OCI-LY1 (cell line): ENCODE measurements at regions not wholly inside any gene's neighbourhood (a gene's known extent, or its start where the extent isn't known, plus 50 kb on each side); places are given as distances from the start of the nearest gene placed in this dataset.

Experiments used
- H2AFZ ChIP-seq: fragments of 200-600 bp; sonication (generic), shearing (Covaris generic); 2 replicates; pipeline ENCODE4 v1.6.0; 2014; ENCODE audit warnings: antibody characterized with exemption, mild to moderate bottlenecking, low read length
- H3F3A ChIP-seq: fragments of 200-600 bp; sonication (generic), shearing (Covaris generic); 2 replicates; pipeline ENCODE4 v1.6.0; 2014; ENCODE audit warnings: mild to moderate bottlenecking, antibody characterized with exemption, low read length, moderate library complexity; ENCODE audit not compliant: insufficient read depth
- H3K27ac ChIP-seq: fragments of 200-600 bp; sonication (generic); 2 replicates; pipeline ENCODE4 v1.5.1; 2014; ENCODE audit warnings: low read length, mixed run types, mild to moderate bottlenecking, low read depth; ENCODE audit not compliant: poor library complexity, severe bottlenecking
- H3K27me3 ChIP-seq: fragments of 200-600 bp; sonication (generic); 2 replicates; pipeline ENCODE4 v1.6.0; 2014; ENCODE audit warnings: antibody characterized with exemption, mild to moderate bottlenecking, low read length, moderate library complexity; ENCODE audit not compliant: insufficient read depth
- H3K36me3 ChIP-seq: fragments of 200-600 bp; sonication (generic); 2 replicates; pipeline ENCODE4 v1.6.1; 2014; ENCODE audit warnings: mild to moderate bottlenecking, antibody characterized with exemption, low read length, moderate library complexity, mixed read lengths; ENCODE audit not compliant: insufficient read depth
- H3K4me1 ChIP-seq: fragments of 200-600 bp; sonication (generic); 2 replicates; pipeline ENCODE4 v1.5.1; 2014; ENCODE audit warnings: mild to moderate bottlenecking, low read length, moderate library complexity; ENCODE audit not compliant: insufficient read depth, severe bottlenecking
- H3K4me2 ChIP-seq: fragments of 200-600 bp; sonication (generic), shearing (Covaris generic); 2 replicates; pipeline ENCODE4 v1.6.1; 2014; ENCODE audit warnings: low read length
- H3K4me3 ChIP-seq: fragments of 200-600 bp; sonication (generic); 2 replicates; pipeline ENCODE4 v1.5.1; 2014; ENCODE audit warnings: low read length, low read depth, mild to moderate bottlenecking, mixed read lengths; ENCODE audit not compliant: poor library complexity, severe bottlenecking
- H3K79me2 ChIP-seq: fragments of 200-600 bp; shearing (Covaris generic); 2 replicates; pipeline ENCODE4 v1.6.1; 2016; ENCODE audit warnings: mixed run types, low read length, mixed read lengths; ENCODE audit not compliant: insufficient read depth
- H3K9ac ChIP-seq: fragments of 200-600 bp; sonication (generic), shearing (Covaris generic); 2 replicates; pipeline ENCODE4 v1.6.1; 2014; ENCODE audit warnings: mild to moderate bottlenecking, low read length, mixed read lengths
- H3K9me2 ChIP-seq: fragments of 200-600 bp; sonication (generic), shearing (Covaris generic); 2 replicates; pipeline ENCODE4 v1.6.1; 2014; ENCODE audit warnings: low read depth, mild to moderate bottlenecking, low read length, mixed read lengths
- H3K9me3 ChIP-seq: fragments of 200-600 bp; shearing (Covaris generic); 2 replicates; pipeline ENCODE4 v1.6.1; 2014; ENCODE audit warnings: low read length, mixed read lengths
- H4K20me1 ChIP-seq: fragments of 200-600 bp; sonication (generic), shearing (Covaris generic); 2 replicates; pipeline ENCODE4 v1.6.0; 2016; ENCODE audit warnings: mild to moderate bottlenecking, low read length; ENCODE audit not compliant: insufficient read depth
- CTCF ChIP-seq: fragments of 200-600 bp; sonication (generic), shearing (Covaris generic); IDR thresholded peaks from 2 replicates; pipeline ENCODE4 v1.5.1; 2017; ENCODE audit warnings: mild to moderate bottlenecking, antibody characterized with exemption, low read length, moderate library complexity, mixed read lengths
- EZH2 ChIP-seq: fragments of 200-600 bp; sonication (generic), shearing (Covaris generic); IDR thresholded peaks from 2 replicates; pipeline ENCODE4 v1.8.0; 2017; ENCODE audit warnings: borderline replicate concordance, mixed run types, mild to moderate bottlenecking, antibody characterized with exemption, low read length, moderate library complexity, mixed read lengths

DNA sequence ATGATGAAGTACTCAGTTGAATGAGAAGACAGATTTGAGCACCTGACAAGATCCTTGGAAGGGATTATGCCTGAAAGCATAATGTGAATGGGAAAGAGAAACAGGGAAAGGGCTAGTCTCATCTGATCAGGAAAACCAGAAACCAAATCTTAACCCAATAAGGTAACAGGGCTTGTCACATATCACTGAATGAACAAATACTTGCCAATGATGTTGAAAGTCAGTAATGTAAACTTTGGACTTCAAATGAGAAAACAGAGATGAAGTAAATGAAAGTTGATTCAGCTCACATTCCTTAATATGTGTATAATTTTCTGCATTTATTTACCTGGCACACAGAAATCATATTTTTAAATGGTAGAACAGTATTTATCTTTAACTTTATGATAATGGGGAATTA, 480.0 kb downstream of the KCTD12 start:
- no peaks in the 10 kb centered on the region for H3K9me2 ChIP-seq
- no peak for TF ChIP-seq EZH2
- no peak for TF ChIP-seq CTCF
- H3K4me2 ChIP-seq: no peak overlapping the region
- no peaks in the 10 kb centered on the region for H3K27me3 ChIP-seq
- H3F3A ChIP-seq: no peaks in the 10 kb centered on the region
- H3K9ac ChIP-seq: no peak overlapping the region
- H3K27ac ChIP-seq: no peak overlapping the region
- no peak overlapping the region for H2AFZ ChIP-seq
- H3K4me1 ChIP-seq: no peaks in the 10 kb centered on the region
- H3K9me3 ChIP-seq: no peaks in the 10 kb centered on the region
- H3K36me3 ChIP-seq: no peaks in the 10 kb centered on the region
- H3K4me3 ChIP-seq: no peak overlapping the region
- H4K20me1 ChIP-seq: no peaks in the 10 kb centered on the region
- no peaks in the 10 kb centered on the region for H3K79me2 ChIP-seq

DNA sequence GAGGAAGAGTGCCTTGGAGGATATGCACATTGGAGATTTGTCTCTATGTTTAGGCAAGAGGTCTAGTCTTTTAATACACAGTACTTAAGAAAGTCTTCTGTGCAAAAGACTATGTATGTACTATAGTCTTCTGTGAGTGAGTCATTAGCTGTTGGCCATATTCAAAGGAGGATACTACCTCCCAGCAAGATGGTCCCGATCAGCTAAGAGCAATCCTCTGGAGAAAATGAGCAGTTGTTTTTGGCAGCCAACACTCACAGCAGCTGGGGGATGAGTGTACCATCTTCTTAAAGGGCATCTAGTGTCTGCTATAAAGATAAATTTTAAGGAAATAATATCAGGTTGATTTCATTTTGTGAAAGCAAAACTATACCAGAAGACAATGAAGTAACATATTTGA, 487.8 kb downstream of the KCTD12 start:
- TF ChIP-seq CTCF (no peak), EZH2 (no peak)
- no peaks in the 10 kb centered on the region for H3K79me2 ChIP-seq
- H3K4me3 ChIP-seq: no peak overlapping the region
- no peak overlapping the region for H3K4me2 ChIP-seq
- no peaks in the 10 kb centered on the region for H3K9me3 ChIP-seq
- no peaks in the 10 kb centered on the region for H3F3A ChIP-seq
- H3K4me1 ChIP-seq: no peaks in the 10 kb centered on the region
- no peak overlapping the region for H2AFZ ChIP-seq
- no peak overlapping the region for H3K27ac ChIP-seq
- H3K36me3 ChIP-seq: no peaks in the 10 kb centered on the region
- H4K20me1 ChIP-seq: no peaks in the 10 kb centered on the region
- no peak overlapping the region for H3K9ac ChIP-seq
- no peaks in the 10 kb centered on the region; the same call in 1 of the 2 replicates for H3K9me2 ChIP-seq
- H3K27me3 ChIP-seq: no peaks in the 10 kb centered on the region

DNA sequence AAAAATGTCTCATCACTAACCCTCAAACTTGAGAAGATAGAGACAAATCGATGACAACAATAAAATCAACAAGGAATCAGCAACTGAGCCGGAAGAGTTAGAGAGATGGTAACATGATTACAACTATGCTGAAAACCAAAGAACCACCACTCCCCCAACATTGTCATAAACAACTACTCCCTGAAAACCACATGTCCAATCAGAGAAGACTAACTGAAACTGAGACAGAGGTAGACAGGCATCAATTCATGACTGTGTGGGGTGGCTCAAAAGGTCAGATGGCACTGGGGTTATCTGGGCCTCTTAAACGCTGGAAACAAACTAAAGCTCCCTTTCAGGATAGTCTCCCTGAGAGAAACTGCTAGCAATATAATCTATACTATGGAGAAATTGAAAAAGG, 488.8 kb downstream of the KCTD12 start:
- no peak overlapping the region for H3K4me2 ChIP-seq

More for the DNA sequence above, 488.8 kb downstream of the KCTD12 start:
- Histone ChIP-seq H4K20me1 (no peaks in the 10 kb centered on the region), H3K4me3 (no peak overlapping the region), H3K27me3 (no peaks in the 10 kb centered on the region), H3K9me2 (no peaks in the 10 kb centered on the region; the same call in 1 of the 2 replicates), H3K4me1 (no peaks in the 10 kb centered on the region), H3K27ac (no peak overlapping the region), H3K9ac (no peak overlapping the region), H3K36me3 (no peaks in the 10 kb centered on the region), H3F3A (no peaks in the 10 kb centered on the region), H3K79me2 (no peaks in the 10 kb centered on the region), H2AFZ (no peak overlapping the region), H3K9me3 (no peaks in the 10 kb centered on the region)
- TF ChIP-seq CTCF (no peak), EZH2 (no peak)
